Fibroblast of villous mesenchyme (primary cell): ENCODE measurements at regions not wholly inside any gene's neighbourhood (a gene's known extent, or its start where the extent isn't known, plus 50 kb on each side); places are given as distances from the start of the nearest gene placed in this dataset.
A peak's percentile ranks its signal among the peaks of the same experiment; 100 is the strongest.

Experiments
- DNase-seq: peaks from one replicate; pipeline ENCODE4 v3.0.0-alpha.2; 2010; ENCODE audit warnings: low read depth
- H3K4me3 ChIP-seq: 2 replicates; pipeline ENCODE4 v1.5.1; 2011; ENCODE audit warnings: low read depth, mild to moderate bottlenecking, low read length
- CTCF ChIP-seq: IDR thresholded peaks from 2 replicates; pipeline ENCODE4 v1.5.1; 2012; ENCODE audit warnings: low read depth, mild to moderate bottlenecking, low read length; ENCODE audit not compliant: insufficient read depth

- H3K4me3 ChIP-seq: no peak overlapping the region
- no peak for TF ChIP-seq CTCF
- DNase-seq: no peak
Observed at GRCh38 chr3:154794391-154794790, 285.7 kb upstream of the MME start.

- TF ChIP-seq CTCF: no peak
- H3K4me3 ChIP-seq: no peak overlapping the region
- no peak for DNase-seq
Observed at GRCh38 chr3:154792828-154793227, 287.3 kb upstream of the MME start.

- TF ChIP-seq CTCF: no peak
- no peak for DNase-seq
- H3K4me3 ChIP-seq: no peak overlapping the region
Observed at GRCh38 chr3:154791611-154792010, 288.5 kb upstream of the MME start.

GRCh38 chr3:154786724-154787123, 293.4 kb upstream of the MME start:
- no peak for TF ChIP-seq CTCF
- no peak overlapping the region for H3K4me3 ChIP-seq
- peak; percentile 76 for DNase-seq

- DNase-seq: no peak
- no peak overlapping the region for H3K4me3 ChIP-seq
- TF ChIP-seq CTCF: no peak
Observed at GRCh38 chr3:154783521-154783931, 296.6 kb upstream of the MME start.

- no peak overlapping the region for H3K4me3 ChIP-seq
- no peak for DNase-seq
- no peak for TF ChIP-seq CTCF
Observed at GRCh38 chr3:154783061-154783460, 297.1 kb upstream of the MME start.

GRCh38 chr3:154782151-154782550, 298.0 kb upstream of the MME start:
- DNase-seq: no peak
- TF ChIP-seq CTCF: no peak
- no peak overlapping the region for H3K4me3 ChIP-seq
